H1 (cell line): ENCODE measurements at regions not wholly inside any gene's neighbourhood (a gene's known extent, or its start where the extent isn't known, plus 50 kb on each side); places are given as distances from the start of the nearest gene placed in this dataset.
A peak's percentile ranks its signal among the peaks of the same experiment; 100 is the strongest.

Source experiments
- CTCF ChIA-PET: fragments of 300-600 bp; sonication (Branson Sonifier 250); formaldehyde crosslinking; loops from one replicate; lab custom pipeline; 2021; ENCODE audit not compliant: partially characterized antibody; lab: Charles Lee
- POLR2A ChIA-PET: fragments of 300-600 bp; sonication (Branson Sonifier 250); formaldehyde crosslinking; loops from one replicate; lab custom pipeline; 2021; ENCODE audit warnings: inconsistent platforms; ENCODE audit not compliant: partially characterized antibody; lab: Charles Lee
- DNase-seq, 2 experiments: peaks; one replicate each; pipeline versions ENCODE4 v3.0.0 to v3.0.0-alpha.2; 2010 to 2022; ENCODE audit warnings: low spot score in 2 of 2, low read depth in 1 of 2, mixed read lengths in 1 of 2
- FAIRE-seq: peaks from 2 replicates; lab custom pipeline; 2011; peaks lifted over from hg19 to GRCh38; lab: Jason Lieb, UNC
- H2AFZ ChIP-seq: 2 replicates; pipeline ENCODE4 v1.8.1; 2012; ENCODE audit warnings: low read length, inconsistent platforms
- H2AK5ac ChIP-seq: 2 replicates; pipeline ENCODE4 v1.6.1; 2013; ENCODE audit warnings: low read depth, low read length
- H2BK120ac ChIP-seq: replicated peaks from 2 replicates; pipeline ENCODE3; 2013; ENCODE audit warnings: low read depth, low read length, inconsistent platforms
- H2BK12ac ChIP-seq: 2 replicates; pipeline ENCODE4 v1.6.1; 2013; ENCODE audit warnings: low read depth, low read length
- H2BK15ac ChIP-seq: 2 replicates; pipeline ENCODE4 v1.6.1; 2013; ENCODE audit warnings: low read length
- H2BK20ac ChIP-seq: 2 replicates; pipeline ENCODE4 v1.6.1; 2013; ENCODE audit warnings: low read length
- H2BK5ac ChIP-seq: 2 replicates; pipeline ENCODE4 v1.6.1; 2013; ENCODE audit warnings: low read depth, low read length
- H3K14ac ChIP-seq: 2 replicates; pipeline ENCODE4 v1.6.1; 2013; ENCODE audit warnings: inconsistent platforms; ENCODE audit not compliant: insufficient read length
- H3K18ac ChIP-seq: 2 replicates; pipeline ENCODE4 v1.6.1; 2013; ENCODE audit warnings: low read length; ENCODE audit errors: extremely low read depth
- H3K23ac ChIP-seq: 2 replicates; pipeline ENCODE4 v1.6.1; 2013; ENCODE audit warnings: inconsistent platforms; ENCODE audit not compliant: insufficient read length
- H3K23me2 ChIP-seq: 2 replicates; pipeline ENCODE4 v1.6.1; 2013; ENCODE audit warnings: low read depth, low read length
- H3K27ac ChIP-seq: 2 replicates; pipeline ENCODE4 v1.6.1; 2011; ENCODE audit warnings: low read depth, low read length, inconsistent platforms
- H3K27me3 ChIP-seq, 4 experiments: replicated peaks in 1 of 4; 1 replicate in 1 of 4; 2 replicates in 3 of 4; pipeline versions ENCODE4 v1.6.1 to v1.8.1; 2011 to 2013; ENCODE audit warnings: low read length in 3 of 4, mild to moderate bottlenecking in 3 of 4, inconsistent platforms in 2 of 4, mixed read lengths in 2 of 4, moderate library complexity in 1 of 4; ENCODE audit not compliant: control insufficient read depth in 3 of 4, insufficient read depth in 3 of 4; ENCODE audit errors: extremely low read depth in 1 of 4
- H3K36me3 ChIP-seq, 4 experiments: 2 replicates each; pipeline versions ENCODE4 v1.6.1 to v1.8.1; 2011 to 2013; ENCODE audit warnings: mild to moderate bottlenecking in 4 of 4, low read length in 3 of 4, moderate library complexity in 2 of 4, control low read depth in 1 of 4, inconsistent platforms in 1 of 4; ENCODE audit not compliant: insufficient read depth in 4 of 4, control insufficient read depth in 2 of 4
- H3K4ac ChIP-seq: replicated peaks from 2 replicates; pipeline ENCODE3; 2013; ENCODE audit warnings: low read length, low read depth, mixed read lengths, inconsistent platforms; ENCODE audit not compliant: insufficient read length
- H3K4me1 ChIP-seq, 4 experiments: replicated peaks in 1 of 4; 1 replicate in 1 of 4; 2 replicates in 3 of 4; pipeline versions ENCODE4 v1.6.1 to v1.8.1; 2011 to 2013; ENCODE audit warnings: low read length in 3 of 4, inconsistent platforms in 2 of 4, mixed read lengths in 1 of 4; ENCODE audit not compliant: insufficient read depth in 4 of 4, control insufficient read depth in 3 of 4
- H3K4me2 ChIP-seq, 2 experiments: 2 replicates each; pipeline versions ENCODE4 v1.6.1 to v1.8.1; 2011 to 2013; ENCODE audit warnings: low read depth in 2 of 2, low read length in 2 of 2, control low read depth in 1 of 2, inconsistent platforms in 1 of 2, mild to moderate bottlenecking in 1 of 2; ENCODE audit not compliant: insufficient read depth in 1 of 2
- H3K4me3 ChIP-seq, 4 experiments: fragments of 200-600, 300-600 bp in 1 of 4; sonication (generic), shearing (Covaris generic), sonication (Bioruptor Twin) in 1 of 4; 2 replicates each; pipeline versions ENCODE4 v1.5.1 to v1.8.1; 2011 to 2016; ENCODE audit warnings: low read length in 4 of 4, low read depth in 3 of 4, control low read depth in 2 of 4, inconsistent platforms in 2 of 4, mild to moderate bottlenecking in 2 of 4, mixed read lengths in 1 of 4, moderate library complexity in 1 of 4; ENCODE audit not compliant: insufficient read depth in 2 of 4; ENCODE audit errors: extremely low read depth in 1 of 4
- H3K56ac ChIP-seq: replicated peaks from 2 replicates; pipeline ENCODE3; 2013; ENCODE audit warnings: low read depth, mild to moderate bottlenecking, mixed read lengths, low read length, inconsistent platforms; ENCODE audit not compliant: insufficient read length
- H3K79me1 ChIP-seq: 2 replicates; pipeline ENCODE4 v1.6.1; 2013; ENCODE audit warnings: low read depth, low read length, control low read depth
- H3K79me2 ChIP-seq, 2 experiments: 2 replicates each; pipeline versions ENCODE4 v1.6.1 to v1.8.1; 2012 to 2013; ENCODE audit warnings: low read length in 2 of 2, mild to moderate bottlenecking in 2 of 2, inconsistent platforms in 1 of 2; ENCODE audit not compliant: insufficient read depth in 2 of 2, control insufficient read depth in 1 of 2
- H3K9ac ChIP-seq, 4 experiments: replicated peaks in 1 of 4; 1 replicate in 1 of 4; 2 replicates in 3 of 4; pipeline versions ENCODE4 v1.6.1 to v1.8.1; 2011 to 2013; ENCODE audit warnings: low read depth in 3 of 4, low read length in 3 of 4, control low read depth in 2 of 4, mild to moderate bottlenecking in 2 of 4, moderate library complexity in 2 of 4, inconsistent platforms in 1 of 4; ENCODE audit errors: extremely low read depth in 1 of 4
- H3K9me3 ChIP-seq, 2 experiments: 2 replicates each; pipeline versions ENCODE4 v1.6.1 to v1.8.1; 2012 to 2013; ENCODE audit warnings: mild to moderate bottlenecking in 2 of 2, moderate library complexity in 2 of 2, control low read depth in 1 of 2, inconsistent platforms in 1 of 2, low read depth in 1 of 2, low read length in 1 of 2, mixed read lengths in 1 of 2; ENCODE audit not compliant: insufficient read depth in 2 of 2
- H4K20me1 ChIP-seq, 2 experiments: replicated peaks in 1 of 2; 2 replicates each; pipeline versions ENCODE3 to v1.8.1; 2011 to 2013; ENCODE audit warnings: inconsistent platforms in 2 of 2, low read length in 2 of 2, mild to moderate bottlenecking in 1 of 2; ENCODE audit not compliant: insufficient read depth in 2 of 2, control insufficient read depth in 1 of 2
- H4K5ac ChIP-seq: 2 replicates; pipeline ENCODE4 v1.6.1; 2013; ENCODE audit warnings: low read length, low read depth, mixed read lengths, inconsistent platforms; ENCODE audit not compliant: insufficient read length
- H4K8ac ChIP-seq: 2 replicates; pipeline ENCODE4 v1.8.0; 2013; ENCODE audit warnings: mild to moderate bottlenecking, moderate library complexity, low read length, inconsistent platforms; ENCODE audit not compliant: insufficient read depth; ENCODE audit errors: extremely low read depth
- H4K91ac ChIP-seq: replicated peaks from 2 replicates; pipeline ENCODE3; 2013; ENCODE audit warnings: low read length, mixed read lengths, inconsistent platforms; ENCODE audit not compliant: insufficient read length
- BRCA1 ChIP-seq: IDR thresholded peaks from 2 replicates; pipeline ENCODE4 v1.6.1; 2012; ENCODE audit warnings: low read depth, low read length, improper control_type of control experiment
- KDM1A ChIP-seq: fragments of 200-600, 300-600 bp; sonication (generic); IDR thresholded peaks from 2 replicates; pipeline ENCODE4 v1.7.1; 2016; ENCODE audit warnings: mild to moderate bottlenecking, low read length, borderline replicate concordance
- MAFK ChIP-seq: IDR thresholded peaks from 2 replicates; pipeline ENCODE4 v1.6.1; 2012; ENCODE audit warnings: low read depth, mild to moderate bottlenecking, improper control_type of control experiment, low read length
- RNF2 ChIP-seq: fragments of 200-900, 300-1000 bp; sonication (generic); IDR thresholded peaks from 2 replicates; pipeline ENCODE4 v1.7.1; 2016; ENCODE audit warnings: borderline replicate concordance, low read depth, mild to moderate bottlenecking, antibody characterized with exemption, low read length; ENCODE audit not compliant: poor library complexity, severe bottlenecking; ENCODE audit errors: missing control alignments
- TBP ChIP-seq: IDR thresholded peaks from 2 replicates; pipeline ENCODE4 v1.6.1; 2011; ENCODE audit warnings: low read depth, low read length, improper control_type of control experiment
- WGBS, 2 experiments: shearing (Covaris generic) in 1 of 2; methylation state at CpG; one replicate each; pipeline versions ENCODE4 v1.1.6 to v1.1.7; 2013 to 2015; ENCODE audit warnings: low lambda C conversion rate in 2 of 2, mixed read lengths in 2 of 2, inconsistent platforms in 1 of 2, low coverage in 1 of 2, missing lambda C conversion rate in 1 of 2; ENCODE audit not compliant: insufficient replicate concordance in 2 of 2, insufficient coverage in 1 of 2, insufficient read length in 1 of 2; ENCODE audit errors: extremely low coverage in 1 of 2, missing lambda C conversion rate in 1 of 2; 5-methylcytosine and 5-hydroxymethylcytosine counted together
- TF ChIP-seq, protein P1 (sequence below): IDR thresholded peaks from 2 replicates; pipeline ENCODE4 v1.6.1; 2012; ENCODE audit warnings: inconsistent platforms

DNA sequence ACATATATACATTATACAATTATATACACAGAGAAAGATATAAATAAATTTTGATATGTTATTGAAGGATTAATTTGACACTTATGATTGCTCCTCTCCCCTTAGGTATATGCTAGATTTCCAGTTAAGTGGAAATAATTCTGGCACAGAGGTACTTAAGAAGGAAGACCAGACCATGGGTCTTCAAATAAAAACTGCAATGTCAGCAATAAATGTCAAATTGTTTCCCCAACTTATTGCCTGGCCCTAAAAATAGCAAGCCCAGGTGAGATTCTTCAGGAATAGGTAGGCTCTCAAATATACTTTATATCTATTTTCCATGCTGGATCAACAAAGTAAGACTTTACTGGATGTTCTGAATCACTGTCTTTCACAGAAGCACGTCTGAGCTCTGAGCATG, 551.3 kb upstream of the STEAP1 start:
- 94% methylated on average over 1 of the region's 1 CpG; no CpG with 5 or more reads in 1 of the 2 experiments for WGBS, 2 experiments
- no peak for TF ChIP-seq KDM1A
- no peak for TF ChIP-seq RNF2
- TF ChIP-seq TBP, result no peak
- no peak for TF ChIP-seq BRCA1
- peak; percentile 99 for TF ChIP-seq MAFK
- TF ChIP-seq, protein P1, sequence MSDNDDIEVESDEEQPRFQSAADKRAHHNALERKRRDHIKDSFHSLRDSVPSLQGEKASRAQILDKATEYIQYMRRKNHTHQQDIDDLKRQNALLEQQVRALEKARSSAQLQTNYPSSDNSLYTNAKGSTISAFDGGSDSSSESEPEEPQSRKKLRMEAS, result no peak
- H2AK5ac ChIP-seq, result no peak overlapping the region

More for the DNA sequence above, 551.3 kb upstream of the STEAP1 start:
- H4K5ac ChIP-seq, result no peak overlapping the region
- H4K8ac ChIP-seq, result no peak overlapping the region
- H3K4ac ChIP-seq, result no peak overlapping the region
- H3K27me3 ChIP-seq, result no peaks in the 10 kb centered on the region
- no peak overlapping the region for H2BK12ac ChIP-seq
- no peaks in the 10 kb centered on the region for H3K36me3 ChIP-seq
- H2BK15ac ChIP-seq, result no peak overlapping the region
- no peak overlapping the region for H3K14ac ChIP-seq
- H3K27ac ChIP-seq, result no peak overlapping the region
- no peak overlapping the region for H2BK20ac ChIP-seq
- 0 out of 7 replicates have a peak, but pooled peaks cover 0 to 3% (median 0%) of the 10 kb centered on the region in 4 experiments for H3K4me1 ChIP-seq
- no peak overlapping the region for H2BK120ac ChIP-seq
- H3K23me2 ChIP-seq, result no peaks in the 10 kb centered on the region
- no peak overlapping the region for H2BK5ac ChIP-seq
- H3K18ac ChIP-seq, result no peak overlapping the region
- H3K79me2 ChIP-seq, result no peaks in the 10 kb centered on the region
- no peak overlapping the region for H3K4me2 ChIP-seq
- ChIA-PET CTCF (no interaction called here), POLR2A (no interaction called here)
- H3K9ac ChIP-seq, result no peak overlapping the region
- peaks cover 7 to 8% of the 10 kb centered on the region in 2 experiments; a peak in 2 of 4 replicates for H3K9me3 ChIP-seq
- H3K4me3 ChIP-seq, result no peak overlapping the region
- no peaks in the 10 kb centered on the region for H4K20me1 ChIP-seq
- DNase-seq (no peak), FAIRE-seq (no peak)
- H2AFZ ChIP-seq, result peak overlapping the region; percentile 4; the same call in 1 of the 2 replicates
- no peak overlapping the region for H3K23ac ChIP-seq
- no peaks in the 10 kb centered on the region for H3K79me1 ChIP-seq
- H3K56ac ChIP-seq, result no peak overlapping the region
- H4K91ac ChIP-seq, result no peak overlapping the region
